Mucosa of rectum (tissue), 2 donors: ENCODE measurements at regions not wholly inside any gene's neighbourhood (a gene's known extent, or its start where the extent isn't known, plus 50 kb on each side); places are given as distances from the start of the nearest gene placed in this dataset.

Experiments
- H3K27ac ChIP-seq, 2 donors: one replicate each; pipeline ENCODE4 v1.7.0; 2013; ENCODE audit warnings: inconsistent platforms in 2 of 2, low read depth in 2 of 2, low read length in 2 of 2
- H3K27me3 ChIP-seq, 2 donors: one replicate each; pipeline ENCODE4 v1.7.0; 2013; ENCODE audit warnings: low read length in 2 of 2; ENCODE audit not compliant: control insufficient read depth in 2 of 2, insufficient read depth in 2 of 2
- H3K36me3 ChIP-seq, 2 donors: one replicate each; pipeline ENCODE4 v1.7.0; 2013; ENCODE audit warnings: low read length in 2 of 2; ENCODE audit not compliant: control insufficient read depth in 2 of 2, insufficient read depth in 2 of 2
- H3K4me1 ChIP-seq, 2 donors: one replicate each; pipeline ENCODE4 v1.7.0; 2013; ENCODE audit warnings: low read length in 2 of 2, mild to moderate bottlenecking in 1 of 2; ENCODE audit not compliant: control insufficient read depth in 2 of 2, insufficient read depth in 2 of 2
- H3K4me3 ChIP-seq, 2 donors: one replicate each; pipeline ENCODE4 v1.7.0; 2013; ENCODE audit warnings: low read length in 2 of 2
- H3K9ac ChIP-seq, 2 donors: one replicate each; pipeline ENCODE4 v1.7.0; 2013; ENCODE audit warnings: low read length in 2 of 2, low read depth in 1 of 2, mild to moderate bottlenecking in 1 of 2
- H3K9me3 ChIP-seq, 2 donors: one replicate each; pipeline ENCODE4 v1.7.0; 2013; ENCODE audit warnings: low read length in 2 of 2; ENCODE audit not compliant: control insufficient read depth in 2 of 2
- donor health status: healthy.
- donor health status: Normal muscosa, but diverticular disease.

- Histone ChIP-seq H3K27me3 (no peaks in the 10 kb centered on the region), H3K9me3 (no peaks in the 10 kb centered on the region), H3K4me1 (no peaks in the 10 kb centered on the region), H3K27ac (no peak overlapping the region), H3K36me3 (no peaks in the 10 kb centered on the region), H3K4me3 (no peak overlapping the region), H3K9ac (no peak overlapping the region)
Measured at GRCh38 chr7:25756601-25757000, 395.4 kb upstream of the NFE2L3 start.

GRCh38 chr7:25758559-25758958 lies 393.4 kb upstream of the NFE2L3 start:
- no peaks in the 10 kb centered on the region for H3K36me3 ChIP-seq
- H3K27ac ChIP-seq = no peak overlapping the region
- H3K9me3 ChIP-seq = no peaks in the 10 kb centered on the region
- H3K4me3 ChIP-seq = no peak overlapping the region
- no peak overlapping the region for H3K9ac ChIP-seq
- H3K4me1 ChIP-seq = peaks cover 0 to 4% of the 10 kb centered on the region in 2 donors
- H3K27me3 ChIP-seq = no peaks in the 10 kb centered on the region

GRCh38 chr7:25759286-25759685 lies 392.7 kb upstream of the NFE2L3 start:
- Histone ChIP-seq H3K36me3 (no peaks in the 10 kb centered on the region), H3K27ac (no peak overlapping the region), H3K9ac (no peak overlapping the region), H3K4me3 (no peak overlapping the region), H3K9me3 (no peaks in the 10 kb centered on the region), H3K4me1 (peaks cover 0 to 4% of the 10 kb centered on the region in 2 donors), H3K27me3 (no peaks in the 10 kb centered on the region)

DNA sequence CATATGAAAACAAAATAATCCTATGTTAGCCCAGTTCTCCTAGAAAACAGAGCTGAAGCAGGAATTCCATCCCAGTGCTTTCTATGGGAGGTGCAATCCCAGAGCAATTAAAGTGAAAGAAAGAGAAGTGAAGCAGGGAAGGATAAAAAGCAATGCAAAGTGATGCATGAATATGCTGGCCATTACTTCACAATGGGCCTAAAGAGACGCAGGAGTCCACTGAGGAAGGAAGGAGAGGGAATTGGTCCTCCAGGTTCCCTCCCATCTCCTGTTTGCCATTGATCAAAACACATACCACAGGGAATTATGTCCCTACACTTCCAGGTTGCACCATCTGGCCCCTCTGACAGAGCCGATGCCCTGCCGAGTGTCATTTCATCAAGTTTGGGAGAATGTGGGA lies 392.2 kb upstream of the NFE2L3 start:
- no peak overlapping the region for H3K27ac ChIP-seq
- H3K9me3 ChIP-seq = no peaks in the 10 kb centered on the region

DNA sequence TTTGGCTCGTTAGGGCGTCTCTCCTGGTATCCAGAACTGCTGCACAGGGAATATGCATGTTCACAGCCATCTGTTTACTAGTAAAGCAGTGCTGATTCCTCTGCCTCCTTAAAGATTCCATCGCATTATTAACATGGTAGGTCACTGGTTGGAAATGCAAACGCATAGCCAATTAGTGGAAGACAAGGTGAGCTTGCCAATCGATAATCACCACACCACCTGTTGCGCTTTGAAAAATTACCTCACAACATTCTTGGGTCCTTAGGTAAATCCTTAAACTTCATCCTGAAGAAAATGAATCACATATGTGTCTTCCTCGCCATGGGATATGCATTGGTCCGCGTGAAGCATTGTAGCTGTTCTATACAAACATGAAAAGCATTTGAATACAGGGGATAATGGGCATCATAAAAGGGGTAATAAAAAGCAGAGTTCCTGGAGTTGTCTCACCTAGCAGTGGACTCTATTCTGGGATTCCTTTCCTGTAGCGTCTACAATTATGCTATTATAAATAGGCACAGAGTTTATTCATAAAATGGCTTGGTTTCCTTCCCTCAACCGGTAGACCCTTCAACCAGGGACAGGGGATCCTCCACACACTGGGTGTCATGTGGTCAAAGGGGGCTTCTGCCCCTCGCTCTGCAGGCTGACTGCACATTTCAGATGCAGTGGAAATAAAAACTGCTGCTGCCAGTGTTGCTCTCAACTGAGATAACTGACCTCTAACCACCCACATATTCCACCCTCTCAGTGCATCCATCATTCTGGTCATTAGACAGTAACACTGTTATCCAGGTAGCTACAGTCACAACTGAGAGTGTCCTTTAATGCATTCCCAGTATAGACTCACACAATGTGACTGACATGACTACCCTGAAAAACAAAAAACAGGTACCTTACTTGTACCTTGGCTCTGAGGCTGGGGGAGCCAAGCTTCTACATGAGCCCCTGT lies 389.2 kb upstream of the NFE2L3 start:
- no peaks in the 10 kb centered on the region for H3K27me3 ChIP-seq
- H3K27ac ChIP-seq = no peak overlapping the region
- no peaks in the 10 kb centered on the region for H3K9me3 ChIP-seq
- H3K9ac ChIP-seq = no peak overlapping the region
- peaks cover 0 to 4% of the 10 kb centered on the region in 2 donors for H3K4me1 ChIP-seq
- no peaks in the 10 kb centered on the region for H3K36me3 ChIP-seq
- no peak overlapping the region for H3K4me3 ChIP-seq

More for the DNA sequence above, 392.2 kb upstream of the NFE2L3 start:
- Histone ChIP-seq H3K9ac (no peak overlapping the region), H3K4me3 (no peak overlapping the region), H3K4me1 (peaks cover 0 to 4% of the 10 kb centered on the region in 2 donors), H3K27me3 (no peaks in the 10 kb centered on the region), H3K36me3 (no peaks in the 10 kb centered on the region)

DNA sequence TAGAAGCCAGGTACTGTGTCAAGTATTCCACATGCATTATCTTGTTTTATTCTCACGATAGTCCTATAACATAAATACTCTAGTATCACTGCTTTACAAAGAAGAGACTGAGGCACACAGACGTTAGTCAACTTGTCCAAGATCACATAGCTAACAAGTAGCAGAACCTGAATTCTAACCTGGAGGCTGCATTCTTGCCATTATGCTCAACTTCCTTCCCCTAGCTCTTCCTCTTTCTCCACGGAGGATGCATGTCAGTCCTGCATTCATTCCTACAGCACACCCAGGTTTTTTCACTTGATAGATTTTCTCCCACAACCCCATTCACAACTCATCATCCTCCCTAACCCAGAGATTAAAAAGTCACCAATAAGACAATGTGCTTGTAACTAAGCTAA lies 388.5 kb upstream of the NFE2L3 start:
- Histone ChIP-seq H3K27ac (no peak overlapping the region), H3K36me3 (no peaks in the 10 kb centered on the region)

DNA sequence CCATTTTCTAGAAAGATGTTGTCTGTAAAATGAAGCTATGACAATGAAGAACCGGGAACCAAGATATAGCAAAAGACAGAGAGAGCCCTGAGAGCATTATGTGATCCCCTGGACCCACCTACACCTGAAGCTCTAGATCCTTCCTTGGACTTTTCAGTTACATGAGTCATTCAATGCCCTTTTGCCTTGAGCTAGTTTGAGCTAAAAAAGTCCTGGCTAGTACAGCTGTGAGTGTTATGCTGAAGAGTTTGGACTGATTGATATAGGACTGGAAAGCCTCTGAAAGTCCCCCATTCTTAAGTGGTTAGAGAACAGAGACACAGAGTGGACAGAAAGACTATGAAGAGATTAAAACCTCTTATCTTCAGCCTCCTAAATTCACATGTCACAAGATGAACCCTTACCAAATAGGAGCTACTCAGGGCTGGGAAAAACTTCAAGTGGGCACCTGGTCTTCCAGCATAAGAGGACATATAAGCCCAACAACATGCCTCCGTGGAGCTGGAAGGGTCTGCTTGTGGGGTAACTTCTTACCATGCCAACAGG lies 386.8 kb upstream of the NFE2L3 start:
- Histone ChIP-seq H3K36me3 (no peaks in the 10 kb centered on the region), H3K9ac (no peak overlapping the region), H3K27me3 (no peaks in the 10 kb centered on the region), H3K4me1 (peaks cover 0 to 4% of the 10 kb centered on the region in 2 donors), H3K9me3 (no peaks in the 10 kb centered on the region), H3K4me3 (no peak overlapping the region), H3K27ac (no peak overlapping the region)

More for the DNA sequence above, 388.5 kb upstream of the NFE2L3 start:
- no peak overlapping the region for H3K9ac ChIP-seq
- no peak overlapping the region for H3K4me3 ChIP-seq
- no peaks in the 10 kb centered on the region for H3K9me3 ChIP-seq
- H3K4me1 ChIP-seq = peaks cover 0 to 4% of the 10 kb centered on the region in 2 donors
- no peaks in the 10 kb centered on the region for H3K27me3 ChIP-seq

GRCh38 chr7:25770235-25770634 lies 381.8 kb upstream of the NFE2L3 start:
- Histone ChIP-seq H3K36me3 (no peaks in the 10 kb centered on the region), H3K27me3 (no peaks in the 10 kb centered on the region), H3K9ac (no peak overlapping the region), H3K27ac (no peak overlapping the region), H3K9me3 (no peaks in the 10 kb centered on the region), H3K4me1 (no peaks in the 10 kb centered on the region), H3K4me3 (no peak overlapping the region)

DNA sequence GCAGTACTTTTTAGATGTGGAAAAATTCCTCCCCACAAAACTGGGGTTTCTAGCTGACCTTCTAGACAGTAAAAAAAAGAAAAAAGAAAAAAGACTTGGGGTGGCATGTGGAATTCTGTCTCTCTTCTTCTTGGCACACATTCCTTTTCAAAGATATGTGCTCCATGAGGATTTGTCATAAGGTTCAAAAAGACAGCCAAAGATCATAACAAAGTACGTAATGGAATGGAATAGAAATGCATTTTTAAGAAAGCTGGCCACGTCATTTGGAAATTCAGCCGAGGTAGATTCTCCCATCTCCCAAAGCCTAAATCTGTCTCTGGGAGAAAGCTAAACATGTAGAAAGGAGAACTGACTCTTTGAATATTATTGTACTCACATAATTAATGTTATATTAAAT lies 381.3 kb upstream of the NFE2L3 start:
- Histone ChIP-seq H3K9ac (no peak overlapping the region), H3K36me3 (no peaks in the 10 kb centered on the region), H3K27ac (no peak overlapping the region), H3K4me1 (no peaks in the 10 kb centered on the region), H3K9me3 (no peaks in the 10 kb centered on the region), H3K4me3 (no peak overlapping the region), H3K27me3 (no peaks in the 10 kb centered on the region)

- no peaks in the 10 kb centered on the region for H3K9me3 ChIP-seq
- no peaks in the 10 kb centered on the region for H3K27me3 ChIP-seq
- no peaks in the 10 kb centered on the region for H3K4me1 ChIP-seq
- no peak overlapping the region for H3K9ac ChIP-seq
- H3K27ac ChIP-seq = no peak overlapping the region
- H3K36me3 ChIP-seq = no peaks in the 10 kb centered on the region
- no peak overlapping the region for H3K4me3 ChIP-seq
Measured at GRCh38 chr7:25771491-25771890, 380.5 kb upstream of the NFE2L3 start.
